Fibroblast of pulmonary artery (primary cell): ENCODE measurements at regions not wholly inside any gene's neighbourhood (a gene's known extent, or its start where the extent isn't known, plus 50 kb on each side); places are given as distances from the start of the nearest gene placed in this dataset.
"Not testable (repeated sequence)": the region's sequence is repeated elsewhere in the genome, so short reads cannot be mapped to it uniquely, and the experiment has no call there.

ENCODE experiments used
- DNase-seq: peaks from one replicate; pipeline ENCODE4 v3.0.0-alpha.2; 2010; ENCODE audit warnings: low read depth
- H3K4me3 ChIP-seq: replicated peaks from 2 replicates; pipeline ENCODE4 v1.5.1; 2011; ENCODE audit warnings: low read depth, mild to moderate bottlenecking, control low read depth, low read length, moderate library complexity
- CTCF ChIP-seq: IDR thresholded peaks from 2 replicates; pipeline ENCODE4 v1.5.1; 2011; ENCODE audit warnings: mild to moderate bottlenecking, control low read depth, low read length, inconsistent platforms; ENCODE audit errors: missing control alignments

- DNase-seq: no peak
- no peak overlapping the region for H3K4me3 ChIP-seq
- TF ChIP-seq CTCF: no peak
Measured at GRCh38 chr3:21220944-21221343, 530.1 kb downstream of the ZNF385D start.

- DNase-seq: peak; percentile 32
- TF ChIP-seq CTCF: peak; percentile 54
- H3K4me3 ChIP-seq: no peak overlapping the region
Measured at GRCh38 chr3:21216598-21216997, 534.4 kb downstream of the ZNF385D start.

- not testable (repeated sequence) for H3K4me3 ChIP-seq, DNase-seq
Measured at GRCh38 chr3:21204122-21204521, 546.9 kb downstream of the ZNF385D start.

- DNase-seq: no peak
- H3K4me3 ChIP-seq: no peak overlapping the region
- no peak for TF ChIP-seq CTCF
Measured at GRCh38 chr3:21195203-21195602, 555.8 kb downstream of the ZNF385D start.

GRCh38 chr3:21194036-21194435, 557.0 kb downstream of the ZNF385D start:
- not testable (repeated sequence) for DNase-seq, H3K4me3 ChIP-seq

GRCh38 chr3:21188459-21188858, 562.6 kb downstream of the ZNF385D start:
- no peak overlapping the region for H3K4me3 ChIP-seq
- TF ChIP-seq CTCF: no peak
- no peak for DNase-seq

- TF ChIP-seq CTCF: no peak
- no peak for DNase-seq
- no peak overlapping the region for H3K4me3 ChIP-seq
Measured at GRCh38 chr3:21185816-21186314, 565.1 kb downstream of the ZNF385D start.

GRCh38 chr3:21174461-21174860, 576.5 kb downstream of the ZNF385D start:
- TF ChIP-seq CTCF: no peak
- H3K4me3 ChIP-seq: no peak overlapping the region
- peak; percentile 48 for DNase-seq
